HUDEP-2 (cell line): ENCODE measurements at regions not wholly inside any gene's neighbourhood (a gene's known extent, or its start where the extent isn't known, plus 50 kb on each side); places are given as distances from the start of the nearest gene placed in this dataset.
A peak's percentile ranks its signal among the peaks of the same experiment; 100 is the strongest.
"Not testable (repeated sequence)": the region's sequence is repeated elsewhere in the genome, so short reads cannot be mapped to it uniquely, and the experiment has no call there.

Experiments
- DNase-seq, 76 experiments: peaks; one replicate each; lab custom pipeline; 2025; ENCODE audit not compliant: unreplicated experiment in 76 of 76; lab: John Stamatoyannopoulos, UW

DNA sequence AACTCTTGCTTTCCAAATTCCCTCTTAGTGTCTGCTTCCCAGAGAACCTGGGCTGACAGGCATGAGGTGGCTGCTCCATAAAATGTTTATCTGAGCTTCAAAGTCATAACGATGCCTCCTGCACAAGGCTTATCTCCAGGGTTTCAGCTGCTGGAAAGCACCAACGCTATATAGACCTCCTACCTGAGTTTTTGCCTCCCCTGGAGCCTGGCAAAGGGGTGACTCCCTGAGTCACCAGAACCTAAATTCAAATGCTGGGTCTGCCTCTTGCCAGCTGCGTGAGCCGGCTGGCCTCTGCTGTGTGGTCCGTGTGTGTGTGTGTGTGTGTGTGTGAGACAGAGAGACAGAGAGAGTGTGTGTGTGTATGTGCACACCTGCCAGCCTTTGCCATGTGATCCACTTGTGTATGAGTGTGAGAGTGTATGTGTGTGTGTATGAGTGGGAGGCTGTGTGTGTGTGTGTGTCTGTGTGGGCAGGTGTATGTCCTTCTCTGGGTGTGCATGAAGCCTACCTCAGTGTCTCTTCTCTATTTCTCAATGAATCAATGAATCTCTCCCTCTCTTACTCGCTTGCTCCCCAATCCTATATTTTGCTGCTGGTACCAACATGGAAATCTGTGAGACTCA is 714.9 kb downstream of the MATN1 start:
- no peak for DNase-seq

DNA sequence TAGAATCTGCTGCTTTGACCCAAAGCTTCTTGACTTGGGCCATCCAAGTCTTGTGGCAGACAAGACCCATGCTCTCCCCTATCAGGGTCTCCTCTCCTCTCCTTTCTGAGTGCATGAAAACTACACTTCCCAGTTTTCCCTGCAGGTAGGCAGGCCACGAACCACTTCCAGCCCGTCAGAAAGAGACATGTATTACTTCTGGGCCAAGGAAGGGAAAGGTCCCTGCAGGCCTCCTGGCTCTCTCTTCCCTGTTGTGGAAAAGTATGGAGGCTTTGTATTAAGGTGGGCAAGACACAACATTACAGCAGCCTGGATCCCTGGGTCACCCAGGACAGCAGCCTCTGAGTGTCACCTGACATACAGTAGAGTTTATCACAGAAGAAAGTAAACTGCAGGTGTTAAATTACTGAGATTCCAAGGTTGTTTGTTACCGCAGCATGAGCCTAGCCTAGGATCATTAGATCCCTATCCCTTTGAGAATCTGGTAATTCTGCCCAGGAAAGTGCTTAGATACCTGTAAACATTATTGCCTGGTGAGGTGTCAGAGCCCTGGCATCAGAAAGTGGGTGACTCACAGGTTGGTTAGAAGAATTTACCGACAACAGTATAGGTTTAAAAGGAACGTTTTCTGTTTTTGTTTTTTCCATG is 717.3 kb downstream of the MATN1 start:
- DNase-seq = no peak

DNA sequence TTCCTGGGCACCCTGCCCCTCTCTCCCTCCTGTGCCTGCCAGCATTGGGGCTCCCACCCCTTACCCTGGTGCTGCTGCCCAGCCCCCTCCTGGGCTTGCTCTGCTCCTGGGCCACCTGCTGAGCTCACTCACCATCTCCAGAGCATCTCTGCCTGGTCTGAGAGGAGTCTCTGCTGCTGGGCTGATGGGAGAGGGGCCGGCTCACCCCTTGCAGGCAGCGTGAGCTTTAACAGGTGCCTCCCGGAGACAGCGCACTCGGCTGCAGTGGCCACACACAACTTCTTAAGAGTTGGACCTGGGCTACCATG is 721.7 kb downstream of the MATN1 start:
- no peak for DNase-seq

DNA sequence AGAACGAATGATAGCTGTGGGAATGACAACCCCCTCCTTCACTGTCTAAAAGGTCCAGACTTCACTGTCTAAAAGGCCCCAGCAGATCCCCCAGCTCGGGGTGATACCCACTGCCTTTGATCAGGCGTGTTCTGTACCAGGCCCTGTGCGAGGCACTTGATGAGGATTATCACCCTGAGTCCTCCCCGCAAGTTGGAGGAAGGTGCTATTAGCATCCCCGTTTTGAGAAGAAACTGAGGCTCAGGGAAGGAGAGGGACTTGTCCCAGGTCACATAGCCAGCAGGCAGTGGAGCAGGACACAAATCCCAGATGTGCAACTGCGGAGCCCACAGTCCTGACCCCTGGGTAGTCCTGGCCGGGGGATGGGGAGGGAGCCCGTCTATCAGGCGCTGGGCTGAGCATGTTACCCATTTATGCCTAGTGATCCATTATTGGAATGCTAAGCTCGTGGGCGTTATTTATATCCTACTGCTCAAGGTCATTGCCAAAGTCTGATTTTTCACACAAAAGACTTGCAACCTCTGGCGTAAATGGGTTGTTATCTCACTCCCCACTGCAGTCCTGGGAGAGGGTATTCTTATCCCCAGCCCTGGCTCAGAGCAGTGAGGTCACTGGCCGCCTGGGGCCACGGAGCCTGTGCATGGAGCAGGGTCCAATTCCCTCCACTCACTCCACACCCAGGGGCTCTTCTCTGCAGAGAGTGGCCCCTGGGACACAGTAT is 722.2 kb downstream of the MATN1 start:
- no peak for DNase-seq

DNA sequence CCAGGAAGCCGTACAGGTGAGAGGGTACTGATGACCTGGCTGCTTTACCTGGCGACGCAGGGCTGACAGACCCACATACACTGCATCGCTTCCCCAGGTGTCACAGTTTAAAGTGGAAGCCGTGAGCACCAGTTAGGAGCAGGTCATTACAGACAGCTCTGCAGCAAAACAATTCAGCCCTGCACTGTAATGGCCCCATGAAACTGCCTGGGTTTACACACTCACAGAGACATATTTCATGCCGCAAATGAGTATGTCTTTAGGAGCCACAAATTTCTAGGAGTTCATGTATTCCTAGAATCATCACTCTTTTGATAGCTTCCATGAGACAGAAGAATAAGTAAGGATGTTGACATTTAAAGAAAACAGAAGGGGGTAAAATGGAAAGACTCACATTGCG is 723.1 kb downstream of the MATN1 start:
- DNase-seq = no peak

- no peak for DNase-seq
Observed at GRCh38 chr1:29999595-29999994, 723.8 kb downstream of the MATN1 start.

- no peak for DNase-seq
Observed at GRCh38 chr1:29998686-29999085, 724.7 kb downstream of the MATN1 start.

DNA sequence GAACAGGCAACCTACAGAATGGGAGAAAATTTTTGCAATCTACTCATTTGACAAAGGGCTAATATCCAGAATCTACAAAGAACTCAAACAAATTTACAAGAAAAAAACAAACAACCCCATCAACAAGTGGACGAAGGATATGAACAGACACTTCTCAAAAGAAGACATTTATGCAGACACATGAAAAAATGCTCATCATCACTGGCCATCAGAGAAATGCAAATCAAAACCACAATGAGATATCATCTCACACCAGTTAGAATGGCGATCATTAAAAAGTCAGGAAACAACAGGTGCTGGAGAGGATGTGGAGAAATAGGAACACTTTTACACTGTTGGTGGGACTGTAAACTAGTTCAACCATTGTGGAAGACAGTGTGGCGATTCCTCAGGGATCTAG is 725.6 kb downstream of the MATN1 start:
- DNase-seq = not testable (repeated sequence)

DNA sequence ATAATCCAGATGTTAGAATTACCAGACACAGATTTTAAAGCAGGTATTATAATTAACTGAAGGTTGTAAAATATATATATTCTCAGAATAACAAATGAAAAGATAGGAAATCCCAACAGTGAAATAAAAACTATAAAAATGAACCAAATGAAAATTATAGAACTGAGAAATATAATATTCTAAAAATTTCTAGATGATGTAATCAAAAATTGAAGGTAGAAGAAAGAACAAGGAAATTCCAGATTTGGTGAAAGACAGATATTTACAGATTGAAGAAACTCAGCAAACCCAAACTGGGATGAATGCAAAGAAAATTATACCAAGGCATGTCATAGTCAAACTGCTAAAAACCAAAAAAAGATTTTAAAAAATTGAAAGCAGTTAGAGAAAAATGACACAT is 729.4 kb downstream of the MATN1 start:
- DNase-seq = no peak

DNA sequence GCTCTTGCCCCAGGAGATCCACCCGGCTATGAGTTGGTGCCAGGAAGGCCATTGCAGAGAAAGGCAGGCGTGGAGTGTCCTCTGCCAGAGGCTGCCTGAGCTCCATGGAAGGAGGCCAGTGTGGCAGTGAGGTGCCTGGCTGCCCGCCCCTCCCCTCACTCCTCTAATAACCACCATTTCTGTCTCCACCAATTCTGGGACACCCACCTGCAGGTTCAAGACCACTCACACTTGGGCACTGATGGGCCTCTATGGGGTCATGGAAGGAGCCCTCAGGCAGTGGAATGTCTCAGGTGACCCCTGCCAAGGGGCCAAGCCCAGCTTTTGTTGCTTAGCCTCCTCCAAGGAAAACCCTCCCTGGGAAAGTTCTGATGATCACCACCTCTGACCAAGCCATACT is 731.6 kb downstream of the MATN1 start:
- no peak for DNase-seq

GRCh38 chr1:29991025-29991424 is 732.4 kb downstream of the MATN1 start:
- no peak for DNase-seq

DNA sequence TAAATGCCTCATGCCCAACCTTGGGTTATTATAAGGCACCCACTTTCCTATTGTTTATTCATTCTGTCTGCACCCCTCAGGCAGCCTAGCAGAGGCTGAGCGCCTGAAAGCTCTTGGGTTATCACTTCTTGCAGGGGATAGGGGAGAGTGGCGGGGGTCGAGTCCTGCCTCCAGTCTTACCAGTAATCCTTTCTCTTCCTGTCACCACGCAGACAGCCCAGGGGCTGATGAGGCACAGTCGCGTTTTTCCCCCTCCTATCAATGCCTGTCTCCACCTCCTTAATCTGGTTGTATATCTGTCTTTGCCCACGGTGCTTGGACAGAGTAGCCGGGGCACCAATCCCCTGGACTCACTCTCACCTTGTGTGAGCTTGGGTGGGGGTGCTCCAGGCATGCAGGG is 733.1 kb downstream of the MATN1 start:
- DNase-seq = no peak

DNA sequence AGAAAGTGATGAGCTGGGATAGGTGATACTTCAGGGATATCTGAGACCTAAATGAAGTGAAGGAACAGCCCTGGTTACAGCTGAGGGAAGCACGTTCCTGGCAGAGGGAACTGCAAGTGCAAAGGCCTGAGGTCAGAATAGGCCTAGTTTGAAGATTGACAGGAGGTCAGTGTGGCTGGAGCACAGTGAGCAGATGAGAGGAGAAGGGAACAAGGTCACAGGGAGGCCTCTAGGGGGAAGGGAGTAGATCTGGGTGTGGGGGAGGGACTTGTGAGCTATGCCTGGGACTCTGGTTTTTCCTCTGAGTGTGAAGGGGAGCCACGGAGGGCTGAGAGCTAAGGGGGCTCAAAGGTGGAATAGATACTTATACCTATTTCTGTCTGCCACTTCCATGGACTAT is 736.4 kb downstream of the MATN1 start:
- DNase-seq = no peak

DNA sequence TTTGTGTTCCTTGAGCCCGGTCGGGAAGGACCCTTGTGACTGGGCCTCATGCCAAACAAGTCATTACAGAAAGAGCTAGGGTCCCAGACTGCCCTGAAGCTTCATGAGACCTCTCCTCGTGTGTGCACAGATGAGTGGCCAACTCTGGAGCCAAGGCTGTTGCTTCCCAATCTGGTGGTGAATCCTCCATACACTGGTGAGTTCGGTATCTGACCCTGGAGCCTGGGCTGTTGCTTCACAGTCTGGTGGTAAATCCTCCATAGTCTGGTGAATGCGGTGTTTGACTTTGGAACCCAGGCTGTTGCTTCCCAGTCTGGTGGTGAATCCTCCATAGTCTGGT is 737.8 kb downstream of the MATN1 start:
- no peak for DNase-seq

DNA sequence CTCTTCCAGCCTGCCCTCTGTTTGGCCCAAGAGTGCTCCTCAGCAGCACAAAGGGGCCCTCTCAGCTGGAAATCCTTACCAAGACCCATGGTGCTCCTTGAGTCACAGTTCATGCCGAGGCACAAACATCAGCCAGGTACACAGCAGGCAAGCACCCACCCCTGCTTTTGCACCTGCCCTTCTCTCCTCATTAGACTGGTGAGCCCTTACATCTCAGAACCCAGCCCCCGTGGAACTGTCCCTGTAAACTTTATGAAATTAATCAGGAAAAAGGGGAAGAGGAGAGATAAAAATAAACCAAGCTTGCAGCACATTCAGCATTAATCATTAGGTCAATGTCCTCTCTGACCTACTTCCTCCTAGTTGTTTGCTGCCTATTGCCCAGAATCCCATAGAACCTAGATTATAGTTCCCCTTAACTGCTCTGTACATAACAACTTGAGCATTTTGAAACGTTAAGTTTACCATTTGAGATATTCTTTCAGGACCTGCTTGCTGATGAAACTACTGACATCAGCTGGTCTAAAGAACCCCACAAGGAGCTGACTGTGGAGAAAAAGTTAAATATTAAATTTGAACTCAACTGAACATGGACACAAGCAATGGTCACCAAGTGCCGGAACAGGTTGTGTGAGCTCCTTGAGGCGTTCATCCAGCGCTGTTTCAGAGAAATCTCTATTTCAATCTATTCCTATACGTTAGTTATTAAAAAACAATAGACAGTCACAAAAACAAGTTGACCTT is 738.4 kb downstream of the MATN1 start:
- DNase-seq = no peak

GRCh38 chr1:29984166-29984861 is 739.1 kb downstream of the MATN1 start:
- no peak for DNase-seq

- DNase-seq = no peak
Observed at GRCh38 chr1:29983321-29983720, 740.1 kb downstream of the MATN1 start.

- no peak for DNase-seq
Observed at GRCh38 chr1:29981586-29982239, 741.7 kb downstream of the MATN1 start.

DNA sequence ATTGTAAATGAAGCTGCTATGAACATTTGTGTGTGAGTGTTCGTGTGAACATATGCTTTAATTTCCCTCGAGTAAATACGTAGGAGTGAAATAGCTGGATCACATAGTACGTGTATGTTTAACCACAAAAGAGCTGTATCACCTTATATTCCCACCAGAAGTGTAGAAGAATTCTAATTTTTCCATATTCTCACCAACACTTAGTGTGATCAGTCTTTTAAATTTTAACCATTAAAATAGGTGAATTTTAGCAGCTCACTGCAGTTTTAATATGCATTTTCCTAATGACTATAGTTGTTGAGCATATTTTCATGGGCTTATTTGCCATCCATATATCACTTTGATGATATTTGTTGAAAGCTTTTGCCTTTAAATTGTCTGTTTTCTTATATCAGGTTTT is 741.2 kb downstream of the PTPRU start:
- DNase-seq = no peak

- peak in 14 of 76 experiments; percentile 1 to 22 (median 7) for DNase-seq
Observed at GRCh38 chr1:29975036-29975694, 738.8 kb downstream of the PTPRU start.
